ENCODE measurements at regions not wholly inside any gene's neighbourhood (a gene's known extent, or its start where the extent isn't known, plus 50 kb on each side); places are given as distances from the start of the nearest gene placed in this dataset.

DNA sequence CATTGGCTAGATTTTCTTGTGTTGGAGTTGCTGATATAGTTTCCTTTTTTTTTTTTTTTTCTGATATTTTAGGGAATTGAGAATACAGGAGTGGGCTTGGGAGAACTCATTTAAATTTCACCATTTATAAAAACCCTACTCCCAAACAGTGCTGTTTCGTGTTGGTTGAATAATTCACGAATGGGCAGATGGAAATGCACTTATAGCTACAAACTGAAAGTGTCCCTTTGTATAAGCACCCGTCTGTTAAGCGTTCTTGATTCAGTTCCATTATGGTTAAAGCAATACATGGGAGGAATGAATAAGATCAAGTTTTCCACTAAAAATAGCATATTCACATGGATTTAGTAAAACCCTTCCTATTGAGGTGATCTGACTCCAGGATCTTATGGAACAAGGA, 122.2 kb upstream of the ARG1 start:
- Histone ChIP-seq H3K4me1 (no peaks in the 10 kb centered on the region), H3K27ac (no peak overlapping the region), H3K9me3 (no peaks in the 10 kb centered on the region), H3K27me3 (no peaks in the 10 kb centered on the region), H3K36me3 (ENCODE audit: low read depth, missing control alignments) (no peaks in the 10 kb centered on the region), H3K4me3 (no peak overlapping the region)
- 90 to 94% methylated on average over 4 of the region's 4 CpGs for WGBS, 2 donors
- TF ChIP-seq POLR2A (IDR thresholded peaks at IDR 0.05) = no peak
- intact Hi-C loops (cut with DNase I; ENCODE audit: low total_unique reads) = no loop called here
- no peak for DNase-seq

DNA sequence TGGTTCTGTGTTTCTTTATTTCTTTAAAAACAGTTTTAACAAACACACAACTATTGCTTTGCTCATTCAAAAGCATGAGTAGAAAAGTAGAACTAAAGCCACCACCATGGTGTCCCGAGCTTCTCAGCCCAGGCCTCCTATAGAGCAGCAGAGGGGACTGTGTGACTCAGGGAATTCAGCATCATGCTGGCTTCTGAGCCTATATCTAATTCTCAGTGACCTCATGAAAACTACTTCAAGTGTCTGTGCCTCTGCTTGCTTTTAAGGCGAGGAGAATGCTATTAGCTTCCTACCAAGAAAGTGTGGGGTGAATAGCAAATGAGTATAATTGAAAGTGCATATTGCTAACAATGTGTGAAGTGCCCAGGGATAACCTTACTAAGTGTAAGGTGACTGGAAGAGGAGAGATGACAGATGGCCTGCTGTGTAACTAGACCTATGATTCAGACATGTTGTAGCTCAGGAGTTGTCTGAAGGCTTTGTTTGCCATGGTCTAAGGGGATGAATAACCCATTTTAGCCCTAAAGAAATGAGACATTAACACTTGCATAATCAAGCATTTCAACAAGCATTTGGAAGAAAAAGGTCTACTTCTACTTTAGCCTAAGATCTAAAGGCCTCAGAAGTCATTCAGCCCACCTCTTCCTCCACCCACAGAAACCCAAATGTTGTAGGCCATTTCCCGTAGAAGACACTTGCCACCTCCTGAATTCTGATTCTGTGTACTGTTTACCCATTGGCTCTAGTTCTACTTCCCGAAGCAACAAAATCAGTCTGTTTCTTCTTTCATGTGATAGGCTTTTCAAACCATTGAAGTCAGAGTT, 121.5 kb upstream of the ARG1 start:
- DNase-seq = no peak
- WGBS, 2 donors = 92 to 95% methylated on average over 4 of the region's 4 CpGs
- Histone ChIP-seq H3K9me3 (no peaks in the 10 kb centered on the region), H3K27me3 (no peaks in the 10 kb centered on the region), H3K4me3 (no peak overlapping the region), H3K27ac (no peak overlapping the region), H3K36me3 (ENCODE audit: low read depth, missing control alignments) (no peaks in the 10 kb centered on the region), H3K4me1 (no peaks in the 10 kb centered on the region)
- TF ChIP-seq POLR2A (IDR thresholded peaks at IDR 0.05) = no peak
- TF ChIP-seq, protein P1, sequence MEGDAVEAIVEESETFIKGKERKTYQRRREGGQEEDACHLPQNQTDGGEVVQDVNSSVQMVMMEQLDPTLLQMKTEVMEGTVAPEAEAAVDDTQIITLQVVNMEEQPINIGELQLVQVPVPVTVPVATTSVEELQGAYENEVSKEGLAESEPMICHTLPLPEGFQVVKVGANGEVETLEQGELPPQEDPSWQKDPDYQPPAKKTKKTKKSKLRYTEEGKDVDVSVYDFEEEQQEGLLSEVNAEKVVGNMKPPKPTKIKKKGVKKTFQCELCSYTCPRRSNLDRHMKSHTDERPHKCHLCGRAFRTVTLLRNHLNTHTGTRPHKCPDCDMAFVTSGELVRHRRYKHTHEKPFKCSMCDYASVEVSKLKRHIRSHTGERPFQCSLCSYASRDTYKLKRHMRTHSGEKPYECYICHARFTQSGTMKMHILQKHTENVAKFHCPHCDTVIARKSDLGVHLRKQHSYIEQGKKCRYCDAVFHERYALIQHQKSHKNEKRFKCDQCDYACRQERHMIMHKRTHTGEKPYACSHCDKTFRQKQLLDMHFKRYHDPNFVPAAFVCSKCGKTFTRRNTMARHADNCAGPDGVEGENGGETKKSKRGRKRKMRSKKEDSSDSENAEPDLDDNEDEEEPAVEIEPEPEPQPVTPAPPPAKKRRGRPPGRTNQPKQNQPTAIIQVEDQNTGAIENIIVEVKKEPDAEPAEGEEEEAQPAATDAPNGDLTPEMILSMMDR (IDR thresholded peaks at IDR 0.05) = no peak
- intact Hi-C loops (cut with DNase I; ENCODE audit: low total_unique reads) = no loop called here

DNA sequence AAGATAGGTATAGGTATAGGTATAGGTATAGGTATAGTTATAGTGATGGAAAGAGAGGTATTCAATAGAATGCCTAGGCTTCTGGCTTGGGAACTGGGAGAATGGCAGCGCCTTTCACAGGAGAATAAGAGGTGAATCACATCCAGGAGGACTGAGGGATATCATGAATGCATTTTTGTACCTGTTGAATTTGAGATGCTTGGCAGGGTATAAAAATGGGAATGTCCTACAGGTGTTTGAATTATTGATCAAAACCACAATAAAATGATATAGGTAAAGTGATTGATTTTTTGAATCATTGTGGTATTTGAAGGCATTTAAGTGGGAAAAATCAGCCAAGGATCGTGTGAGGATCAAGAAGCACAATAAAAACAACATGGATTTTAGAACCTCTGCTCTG, 119.2 kb upstream of the ARG1 start:
- no peaks in the 10 kb centered on the region for H3K4me1 ChIP-seq
- intact Hi-C loops (cut with DNase I; ENCODE audit: low total_unique reads) = no loop called here
- DNase-seq = no peak
- no peak for TF ChIP-seq POLR2A (IDR thresholded peaks at IDR 0.05)
- TF ChIP-seq, protein P1 (IDR thresholded peaks at IDR 0.05) = no peak
- no peaks in the 10 kb centered on the region for H3K9me3 ChIP-seq
- no peak overlapping the region for H3K27ac ChIP-seq
- no peaks in the 10 kb centered on the region for H3K27me3 ChIP-seq
- 44 to 50% methylated on average over 2 of the region's 2 CpGs for WGBS, 2 donors
- no peak overlapping the region for H3K4me3 ChIP-seq
- H3K36me3 ChIP-seq (ENCODE audit: low read depth, missing control alignments) = no peaks in the 10 kb centered on the region

DNA sequence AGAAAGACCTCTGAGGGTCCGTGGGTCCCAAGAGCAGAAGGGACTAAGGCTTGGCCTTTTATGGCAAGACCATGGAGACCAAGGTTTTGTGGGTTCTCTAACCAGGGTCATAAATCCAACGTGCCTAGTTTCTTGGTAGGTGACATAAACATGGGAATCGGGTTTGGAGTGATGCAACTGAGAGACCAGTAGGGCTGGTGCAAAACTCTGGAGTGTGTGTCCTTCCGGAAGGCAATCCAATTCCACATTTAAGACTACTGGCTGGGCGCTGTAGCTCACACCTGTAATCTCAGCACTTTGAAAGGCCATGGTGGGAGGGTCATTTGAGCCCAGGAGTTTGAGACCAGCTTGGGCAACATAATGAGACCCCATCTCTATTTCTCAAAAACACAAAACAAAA, 116.5 kb upstream of the ARG1 start:
- Histone ChIP-seq H3K36me3 (ENCODE audit: low read depth, missing control alignments) (no peaks in the 10 kb centered on the region), H3K27ac (no peak overlapping the region), H3K27me3 (no peaks in the 10 kb centered on the region), H3K4me1 (no peaks in the 10 kb centered on the region), H3K4me3 (no peak overlapping the region), H3K9me3 (no peaks in the 10 kb centered on the region)
- no peak for TF ChIP-seq POLR2A (IDR thresholded peaks at IDR 0.05)
- TF ChIP-seq, protein P1 (IDR thresholded peaks at IDR 0.05) = no peak
- intact Hi-C loops (cut with DNase I; ENCODE audit: low total_unique reads) = no loop called here
- 73 to 80% methylated on average over 5 of the region's 5 CpGs for WGBS, 2 donors
- DNase-seq = no peak

DNA sequence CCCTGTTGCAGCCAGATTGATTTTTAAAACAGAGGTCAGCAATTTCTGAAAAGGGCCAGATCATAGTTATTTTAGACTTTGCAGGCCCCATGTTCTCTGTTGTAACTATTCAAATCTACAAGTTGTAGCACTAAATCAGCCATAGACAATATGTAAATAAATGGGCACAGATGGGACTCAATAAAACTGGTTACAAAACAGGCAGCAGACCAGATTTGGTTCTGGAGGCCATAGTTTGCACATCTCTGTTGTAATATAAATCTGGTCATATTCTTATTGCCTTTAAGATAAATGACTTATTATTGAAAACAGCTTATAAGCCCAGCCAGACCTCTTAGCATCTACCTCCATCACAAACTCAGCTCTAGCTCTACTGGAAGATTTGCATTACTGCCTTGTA, 114.0 kb upstream of the ARG1 start:
- no peaks in the 10 kb centered on the region for H3K9me3 ChIP-seq
- H3K4me3 ChIP-seq = no peak overlapping the region
- no peak for TF ChIP-seq POLR2A (IDR thresholded peaks at IDR 0.05)
- TF ChIP-seq, protein P1 (IDR thresholded peaks at IDR 0.05) = no peak
- H3K4me1 ChIP-seq = no peaks in the 10 kb centered on the region
- no peak for DNase-seq
- H3K36me3 ChIP-seq (ENCODE audit: low read depth, missing control alignments) = no peaks in the 10 kb centered on the region
- intact Hi-C loops (cut with DNase I; ENCODE audit: low total_unique reads) = no loop called here
- H3K27me3 ChIP-seq = no peaks in the 10 kb centered on the region
- H3K27ac ChIP-seq = no peak overlapping the region
